Pancreas (tissue), 10 donors: ENCODE measurements at regions not wholly inside any gene's neighbourhood (a gene's known extent, or its start where the extent isn't known, plus 50 kb on each side); places are given as distances from the start of the nearest gene placed in this dataset.

Experiments used
- ATAC-seq, 4 donors: fragments of 200-7000 bp; cut with Tn5 transposase; one replicate each; pipeline versions ENCODE4 v1.8.0 to v1.9.1; 2020; ENCODE audit warnings: mild to moderate bottlenecking in 4 of 4, moderate library complexity in 4 of 4
- DNase-seq, 6 donors: peaks; one replicate each; pipeline ENCODE4 v3.0.0-alpha.2; 2020
- FAIRE-seq: peaks from 2 replicates; lab custom pipeline; 2012; peaks lifted over from hg19 to GRCh38; lab: Jason Lieb, UNC
- H3K27ac ChIP-seq, 4 donors: fragments of 200-600 bp; sonication (generic); 1 replicate in 3 of 4; 2 replicates in 1 of 4; pipeline versions ENCODE4 v1.5.0 to v1.8.0; 2020
- H3K27me3 ChIP-seq, 4 donors: fragments of 200-600 bp; one replicate each; pipeline ENCODE4 v1.8.0; 2021
- H3K36me3 ChIP-seq, 3 donors: fragments of 200-600 bp; sonication (generic) in 1 of 3; one replicate each; pipeline versions ENCODE4 v1.5.0 to v1.8.0; 2020 to 2021
- H3K4me1 ChIP-seq, 3 donors: fragments of 200-600 bp; one replicate each; pipeline ENCODE4 v1.8.0; 2021
- H3K4me3 ChIP-seq, 4 donors: fragments of 200-600 bp; sonication (generic) in 2 of 4; one replicate each; pipeline versions ENCODE4 v1.5.0 to v1.8.0; 2020 to 2021
- H3K9me3 ChIP-seq, 4 donors: fragments of 200-600 bp; one replicate each; pipeline ENCODE4 v1.8.0; 2021
- WGBS, 2 donors: extraction: QIAGEN DNeasy Blood & Tissue Kit; methylation state at CpG; one replicate each; pipeline ENCODE4 v1.1.7; 2013; 5-methylcytosine and 5-hydroxymethylcytosine counted together
- intact Hi-C, 3 donors: fragments of 100-400 bp; cut with DNase I; formaldehyde crosslinking; loops; one replicate each; pipeline versions ENCODE4 v1.11.1 to v1.14.2; 2022
- TF ChIP-seq, protein P1 (sequence below), 4 donors: fragments of 200-600 bp; sonication (generic) in 3 of 4; IDR thresholded peaks; one replicate each; pipeline versions ENCODE4 v1.5.0 to v1.8.0; 2021; ENCODE audit warnings: antibody characterized with exemption in 4 of 4
- donor health status: healthy with polysubstance abuse.
- donor health status: DM: no; HTN: no; CAD: no; lungs with moderate emphysema.
- donor health status: DM: no; HTN: no; CAD: no.
- donor health status: control.
- donor health status: control.
- donor health status: Bipolar disorder and iron deficiency.
- donor health status: DM: yes; HTN: yes; CAD: no.
- donor health status: DM: no; HTN: no; CAD: no.
- donor health status: DM: no; HTN: no; CAD: no.
- donor health status: DM: yes; HTN: yes; CAD: no.

DNA sequence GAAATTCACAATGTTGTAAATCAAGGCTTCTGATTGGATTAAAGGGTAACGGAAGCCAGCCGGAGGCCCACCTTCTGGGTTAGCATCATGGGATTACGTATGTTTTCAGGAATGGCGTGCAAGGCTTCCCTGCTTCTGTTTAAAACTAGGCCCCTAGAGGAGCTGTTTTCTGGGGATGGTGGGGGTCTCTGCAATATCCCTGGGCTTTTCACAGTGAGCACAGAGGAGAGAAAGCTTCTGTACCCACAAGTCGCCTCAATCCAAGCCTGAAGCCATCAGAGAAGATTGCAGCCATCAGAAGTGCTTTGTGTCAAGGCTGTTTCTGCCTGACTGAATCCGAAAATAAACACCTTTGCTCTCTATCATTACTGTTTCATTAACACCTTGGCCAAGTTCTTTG, 226.9 kb upstream of the SMIM21 start:
- Histone ChIP-seq H3K27ac (no peak overlapping the region), H3K9me3 (no peaks in the 10 kb centered on the region), H3K27me3 (no peaks in the 10 kb centered on the region), H3K4me1 (no peaks in the 10 kb centered on the region), H3K4me3 (no peak overlapping the region), H3K36me3 (no peaks in the 10 kb centered on the region)
- intact Hi-C loops = no loop called here
- ATAC-seq (no peak), FAIRE-seq (no peak), DNase-seq (no peak)
- TF ChIP-seq, protein P1, sequence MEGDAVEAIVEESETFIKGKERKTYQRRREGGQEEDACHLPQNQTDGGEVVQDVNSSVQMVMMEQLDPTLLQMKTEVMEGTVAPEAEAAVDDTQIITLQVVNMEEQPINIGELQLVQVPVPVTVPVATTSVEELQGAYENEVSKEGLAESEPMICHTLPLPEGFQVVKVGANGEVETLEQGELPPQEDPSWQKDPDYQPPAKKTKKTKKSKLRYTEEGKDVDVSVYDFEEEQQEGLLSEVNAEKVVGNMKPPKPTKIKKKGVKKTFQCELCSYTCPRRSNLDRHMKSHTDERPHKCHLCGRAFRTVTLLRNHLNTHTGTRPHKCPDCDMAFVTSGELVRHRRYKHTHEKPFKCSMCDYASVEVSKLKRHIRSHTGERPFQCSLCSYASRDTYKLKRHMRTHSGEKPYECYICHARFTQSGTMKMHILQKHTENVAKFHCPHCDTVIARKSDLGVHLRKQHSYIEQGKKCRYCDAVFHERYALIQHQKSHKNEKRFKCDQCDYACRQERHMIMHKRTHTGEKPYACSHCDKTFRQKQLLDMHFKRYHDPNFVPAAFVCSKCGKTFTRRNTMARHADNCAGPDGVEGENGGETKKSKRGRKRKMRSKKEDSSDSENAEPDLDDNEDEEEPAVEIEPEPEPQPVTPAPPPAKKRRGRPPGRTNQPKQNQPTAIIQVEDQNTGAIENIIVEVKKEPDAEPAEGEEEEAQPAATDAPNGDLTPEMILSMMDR (IDR thresholded peaks at IDR 0.05) = no peak
- 79 to 86% methylated on average over 6 of the region's 6 CpGs for WGBS, 2 donors

DNA sequence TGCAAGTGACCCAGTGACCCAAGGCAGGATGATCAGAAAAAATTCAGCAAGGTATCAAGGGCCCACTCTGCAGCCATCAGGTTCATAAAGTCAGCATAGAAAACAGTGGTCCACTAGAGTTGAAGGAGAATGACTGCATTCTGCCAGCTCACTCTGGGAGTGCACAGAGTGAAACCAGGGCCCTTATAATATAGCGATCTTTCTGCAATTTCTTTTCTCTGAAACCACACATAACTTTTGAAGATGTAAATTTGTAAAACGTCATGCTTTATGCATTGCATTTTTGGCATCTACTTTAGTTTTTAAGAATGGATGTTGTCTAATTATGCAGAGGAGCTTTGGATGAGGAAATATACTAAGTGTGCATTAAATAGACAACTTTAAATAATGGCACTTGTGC, 225.0 kb upstream of the SMIM21 start:
- DNase-seq (no peak), ATAC-seq (no peak), FAIRE-seq (no peak)
- Histone ChIP-seq H3K36me3 (no peaks in the 10 kb centered on the region), H3K9me3 (no peaks in the 10 kb centered on the region), H3K4me3 (no peak overlapping the region), H3K27me3 (no peaks in the 10 kb centered on the region), H3K27ac (no peak overlapping the region), H3K4me1 (no peaks in the 10 kb centered on the region)
- WGBS, 2 donors = 63 to 71% methylated on average over 2 of the region's 2 CpGs
- intact Hi-C loops = no loop called here
- TF ChIP-seq, protein P1 (IDR thresholded peaks at IDR 0.05) = no peak

DNA sequence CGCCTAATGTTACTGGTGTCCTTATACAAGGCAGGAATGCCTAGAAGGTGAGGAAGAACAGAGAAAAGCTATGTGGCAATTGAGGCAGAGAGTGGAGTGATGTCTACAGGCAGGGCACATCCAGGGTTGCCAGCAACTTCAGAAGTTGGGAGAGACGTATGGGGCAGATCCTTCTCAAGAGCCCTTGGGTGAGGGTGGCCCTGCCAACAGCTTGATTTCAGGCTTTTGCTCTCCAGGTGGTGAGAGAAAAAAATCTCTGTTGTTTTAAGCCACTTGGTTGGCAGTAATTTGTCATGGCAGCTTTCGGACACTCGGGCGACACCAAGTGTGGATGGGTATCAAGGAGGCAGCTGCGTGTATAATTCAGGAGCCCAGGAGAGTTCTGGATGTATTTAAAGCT, 217.4 kb upstream of the SMIM21 start:
- intact Hi-C loops = no loop called here
- TF ChIP-seq, protein P1 (IDR thresholded peaks at IDR 0.05) = no peak
- FAIRE-seq (no peak), ATAC-seq (no peak), DNase-seq (no peak)
- H3K27me3 ChIP-seq = no peaks in the 10 kb centered on the region
- WGBS, 2 donors = 75 to 90% methylated on average over 6 of the region's 6 CpGs
- H3K4me3 ChIP-seq = no peak overlapping the region
- H3K9me3 ChIP-seq = no peaks in the 10 kb centered on the region
- no peak overlapping the region for H3K27ac ChIP-seq
- H3K36me3 ChIP-seq = no peaks in the 10 kb centered on the region
- H3K4me1 ChIP-seq = no peaks in the 10 kb centered on the region

DNA sequence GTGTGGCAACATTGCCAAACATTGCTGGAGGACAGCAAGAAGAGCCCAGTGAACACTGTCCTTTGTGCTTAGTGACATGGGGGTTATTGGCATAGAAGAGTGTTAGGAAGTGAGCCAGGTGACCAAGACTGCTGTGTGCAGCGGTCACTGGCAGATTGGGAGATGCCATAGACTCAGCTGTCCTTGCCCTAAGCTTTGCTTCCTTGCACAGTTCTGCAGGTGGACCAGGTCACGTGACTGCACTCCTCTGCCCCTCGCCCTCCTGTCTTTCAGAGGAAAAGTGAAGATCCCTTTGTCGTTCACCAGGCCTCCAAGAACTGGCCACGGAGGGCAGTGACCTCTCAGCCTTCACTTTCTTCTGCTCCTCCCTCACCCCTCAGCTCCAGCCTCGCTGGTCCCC, 215.6 kb upstream of the SMIM21 start:
- Histone ChIP-seq H3K27ac (no peak overlapping the region), H3K4me3 (no peak overlapping the region), H3K4me1 (no peaks in the 10 kb centered on the region), H3K9me3 (no peaks in the 10 kb centered on the region), H3K27me3 (no peaks in the 10 kb centered on the region), H3K36me3 (no peaks in the 10 kb centered on the region)
- intact Hi-C loops = no loop called here
- TF ChIP-seq, protein P1 (IDR thresholded peaks at IDR 0.05) = no peak
- FAIRE-seq = no peak
- DNase-seq = no peak
- no peak for ATAC-seq
- 66 to 72% methylated on average over 6 of the region's 6 CpGs for WGBS, 2 donors

DNA sequence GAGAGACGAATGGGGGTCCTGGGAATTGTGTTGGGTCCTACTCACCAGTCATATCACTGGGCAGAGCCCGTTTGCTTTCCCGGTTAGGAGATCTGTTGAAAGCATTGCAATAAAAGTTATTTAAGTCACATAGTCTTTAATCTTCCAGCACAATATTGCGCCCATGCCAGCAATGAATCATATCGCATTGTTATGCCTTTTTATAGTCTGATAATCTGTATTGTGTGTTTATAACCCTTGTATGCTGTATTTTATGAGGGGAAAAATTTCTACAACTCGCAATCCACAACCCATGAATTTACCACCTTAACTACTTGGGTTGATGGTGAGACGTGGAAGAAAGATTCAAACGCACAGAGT, 211.9 kb upstream of the SMIM21 start:
- 78 to 85% methylated on average over 8 of the region's 8 CpGs for WGBS, 2 donors
- FAIRE-seq = no peak
- H3K36me3 ChIP-seq = no peaks in the 10 kb centered on the region
- intact Hi-C loops = no loop called here
- no peak for DNase-seq
- no peak overlapping the region for H3K27ac ChIP-seq
- TF ChIP-seq, protein P1 (IDR thresholded peaks at IDR 0.05) = no peak
- H3K9me3 ChIP-seq = no peaks in the 10 kb centered on the region
- H3K4me1 ChIP-seq = no peaks in the 10 kb centered on the region
- H3K27me3 ChIP-seq = no peaks in the 10 kb centered on the region
- no peak for ATAC-seq
- no peak overlapping the region for H3K4me3 ChIP-seq
